NCI-H526 treated with DMSO at 0.1 percent for 48 hours (cell line): ENCODE measurements at regions not wholly inside any gene's neighbourhood (a gene's known extent, or its start where the extent isn't known, plus 50 kb on each side); places are given as distances from the start of the nearest gene placed in this dataset.

Experiments used
- DNase-seq: peaks from one replicate; lab custom pipeline; 2025; lab: John Stamatoyannopoulos, UW

DNA sequence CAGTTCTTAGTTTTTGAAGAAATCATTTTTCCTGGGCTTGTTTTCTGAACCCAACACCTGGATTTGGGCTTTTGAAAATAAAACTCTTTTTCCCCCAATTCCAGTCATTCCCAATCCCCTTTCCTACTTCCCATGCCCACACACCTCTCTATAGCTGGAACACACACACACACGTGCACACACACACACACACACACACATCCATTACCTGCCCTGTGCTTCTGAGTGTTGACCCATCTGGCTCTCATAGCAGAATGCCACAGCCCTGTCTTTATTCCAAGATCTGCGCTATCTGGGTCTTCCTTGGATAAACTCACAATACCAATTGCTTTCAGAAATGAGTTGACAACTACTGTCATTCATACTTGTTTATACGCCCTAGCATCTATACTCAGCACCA, 54.9 kb upstream of the C4orf54 start:
- DNase-seq = no peak

- DNase-seq = no peak
These were observed 54.5 kb upstream of the C4orf54 start for GRCh38 chr4:99712099-99712498.

DNA sequence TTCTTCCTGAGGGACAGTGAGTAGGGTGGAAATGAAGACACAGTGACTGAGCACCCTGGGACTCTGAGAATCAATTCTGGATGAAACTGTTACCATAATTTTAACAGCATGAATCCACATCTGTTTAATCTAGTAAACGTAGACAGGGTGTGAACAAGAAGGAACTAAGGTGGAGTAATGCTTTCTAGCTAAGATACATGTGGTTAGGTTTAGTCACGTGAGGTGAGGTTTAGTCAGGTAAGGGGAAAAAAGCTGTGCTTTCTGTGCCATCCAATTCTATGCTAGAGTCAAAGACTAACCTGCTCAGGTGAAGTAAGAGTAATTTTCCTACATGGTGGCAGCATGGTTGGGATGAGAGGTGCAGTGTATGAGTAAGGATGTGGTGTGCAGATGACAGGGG, 54.0 kb upstream of the C4orf54 start:
- DNase-seq = no peak

DNA sequence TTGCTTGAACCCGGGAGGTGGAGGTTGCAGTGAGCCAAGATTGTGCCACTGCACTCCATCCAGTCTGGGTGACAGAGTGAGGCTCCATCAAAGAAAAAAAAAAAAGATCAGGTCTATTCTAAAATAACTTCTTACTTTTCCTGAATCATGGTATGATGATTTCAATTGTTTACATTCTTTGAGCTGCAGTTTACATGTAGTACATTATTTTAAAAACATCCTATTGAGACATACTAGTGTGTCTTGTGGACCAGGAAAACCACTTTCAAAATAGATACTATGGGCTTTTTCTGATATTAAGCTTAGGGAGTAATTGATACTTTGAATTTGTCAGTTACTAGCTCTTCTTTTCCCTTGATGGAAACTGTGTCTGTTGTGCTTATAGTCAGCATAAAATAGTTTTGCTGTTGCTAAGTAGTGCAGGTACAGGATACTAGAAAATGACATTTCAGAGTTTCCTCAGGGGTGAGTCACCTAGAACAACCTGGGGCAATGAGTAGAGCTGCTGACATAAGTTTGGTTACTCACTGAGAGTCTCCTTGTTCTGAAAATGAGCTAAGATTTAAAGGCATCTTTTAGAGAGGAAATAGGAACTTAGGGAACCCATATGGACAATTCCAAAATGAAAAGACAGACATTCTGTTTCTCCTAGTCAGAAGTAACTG, 53.2 kb upstream of the C4orf54 start:
- DNase-seq = no peak

DNA sequence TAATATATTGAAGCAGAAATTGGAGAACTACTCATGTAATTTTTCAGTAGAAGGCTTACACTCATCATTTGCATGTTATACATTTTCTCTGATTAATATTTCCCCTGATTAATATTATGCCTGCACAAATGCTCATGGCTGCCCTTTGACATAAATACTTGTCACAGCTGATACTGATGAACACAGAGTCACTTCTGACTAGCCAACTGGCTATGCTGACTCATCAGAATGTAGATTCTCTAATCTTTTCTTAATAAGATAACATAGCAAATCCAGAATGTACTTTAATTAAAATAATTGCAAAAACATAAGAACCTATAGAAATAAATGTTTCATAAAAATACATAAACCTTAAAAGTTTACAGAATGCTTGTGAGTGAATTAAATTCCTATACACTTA, 52.4 kb upstream of the C4orf54 start:
- no peak for DNase-seq

DNA sequence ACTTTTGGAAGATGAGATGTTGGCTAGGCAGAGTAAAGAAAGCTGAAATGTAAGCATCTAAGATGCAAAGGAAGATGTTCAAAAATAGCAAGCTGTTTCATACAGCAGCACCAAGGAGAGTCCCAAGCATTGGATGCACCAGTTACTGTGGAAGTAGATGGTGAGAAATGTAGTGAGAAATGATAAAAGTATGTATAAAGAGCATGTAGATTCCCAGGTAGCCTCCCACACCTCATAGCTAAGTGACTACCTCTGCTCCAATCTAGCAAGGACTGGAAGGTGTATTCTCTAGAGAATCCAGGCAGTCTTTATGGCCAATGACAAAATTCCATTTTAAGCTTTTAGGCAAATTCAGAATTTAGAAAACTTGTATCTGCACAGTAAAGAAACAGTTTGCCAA, 50.9 kb upstream of the C4orf54 start:
- no peak for DNase-seq
